ENCODE measurements at regions not wholly inside any gene's neighbourhood (a gene's known extent, or its start where the extent isn't known, plus 50 kb on each side); places are given as distances from the start of the nearest gene placed in this dataset.

DNA sequence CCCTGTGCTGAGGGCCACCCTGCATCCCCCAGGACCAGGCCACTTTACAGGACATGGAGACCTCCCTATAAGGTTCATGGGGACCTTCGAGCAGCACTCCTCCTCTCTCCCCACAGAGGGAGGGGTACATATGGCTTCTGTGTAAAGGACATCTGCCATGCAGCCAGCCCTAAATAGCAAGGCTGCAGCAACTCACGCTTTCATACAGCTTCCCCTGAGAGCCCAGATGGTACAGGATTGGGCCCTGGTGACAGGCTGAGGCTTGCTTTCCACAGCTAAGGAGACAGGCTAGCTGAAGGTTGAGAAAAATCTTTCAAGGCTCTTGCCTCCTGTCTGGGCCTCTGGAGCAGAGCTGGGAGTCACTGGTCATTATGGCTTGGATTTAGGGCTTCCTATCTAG is 147.0 kb upstream of the ZNF366 start (continued):
- no peak for TF ChIP-seq CHD7 (IDR thresholded peaks at IDR 0.05; ENCODE audit: insufficient replicate concordance, low read length)
- no peak for TF ChIP-seq JUN (IDR thresholded peaks at IDR 0.05; ENCODE audit: low read depth, low read length)
- no peak for TF ChIP-seq POU5F1 (IDR thresholded peaks at IDR 0.05; ENCODE audit: low read depth, low read length)
- TF ChIP-seq MAFK (IDR thresholded peaks at IDR 0.05; ENCODE audit: low read depth, low read length) = no peak
- no peak for TF ChIP-seq ZNF274 (IDR thresholded peaks at IDR 0.05; ENCODE audit: borderline replicate concordance, extremely low read depth, low read length)
- TF ChIP-seq PHF8 (conservative IDR thresholded peaks at IDR 0.05; ENCODE audit: low read depth, low read length) = no peak
- TF ChIP-seq, protein P1, sequence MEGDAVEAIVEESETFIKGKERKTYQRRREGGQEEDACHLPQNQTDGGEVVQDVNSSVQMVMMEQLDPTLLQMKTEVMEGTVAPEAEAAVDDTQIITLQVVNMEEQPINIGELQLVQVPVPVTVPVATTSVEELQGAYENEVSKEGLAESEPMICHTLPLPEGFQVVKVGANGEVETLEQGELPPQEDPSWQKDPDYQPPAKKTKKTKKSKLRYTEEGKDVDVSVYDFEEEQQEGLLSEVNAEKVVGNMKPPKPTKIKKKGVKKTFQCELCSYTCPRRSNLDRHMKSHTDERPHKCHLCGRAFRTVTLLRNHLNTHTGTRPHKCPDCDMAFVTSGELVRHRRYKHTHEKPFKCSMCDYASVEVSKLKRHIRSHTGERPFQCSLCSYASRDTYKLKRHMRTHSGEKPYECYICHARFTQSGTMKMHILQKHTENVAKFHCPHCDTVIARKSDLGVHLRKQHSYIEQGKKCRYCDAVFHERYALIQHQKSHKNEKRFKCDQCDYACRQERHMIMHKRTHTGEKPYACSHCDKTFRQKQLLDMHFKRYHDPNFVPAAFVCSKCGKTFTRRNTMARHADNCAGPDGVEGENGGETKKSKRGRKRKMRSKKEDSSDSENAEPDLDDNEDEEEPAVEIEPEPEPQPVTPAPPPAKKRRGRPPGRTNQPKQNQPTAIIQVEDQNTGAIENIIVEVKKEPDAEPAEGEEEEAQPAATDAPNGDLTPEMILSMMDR (IDR thresholded peaks at IDR 0.05; ENCODE audit: control extremely low read depth in 1 of 3, insufficient read depth in 1 of 3, low read depth in 1 of 3, low read length in 3 of 3) = no peak
- TF ChIP-seq TAF1 (IDR thresholded peaks at IDR 0.05; ENCODE audit: low read depth, low read length) = no peak
- no peak for TF ChIP-seq BRCA1 (IDR thresholded peaks at IDR 0.05; ENCODE audit: low read depth, low read length)
- no peak for TF ChIP-seq CEBPB (IDR thresholded peaks at IDR 0.05; ENCODE audit: low read depth, low read length)

All from H1 (cell line).